ENCODE measurements at regions not wholly inside any gene's neighbourhood (a gene's known extent, or its start where the extent isn't known, plus 50 kb on each side); places are given as distances from the start of the nearest gene placed in this dataset.

DNA sequence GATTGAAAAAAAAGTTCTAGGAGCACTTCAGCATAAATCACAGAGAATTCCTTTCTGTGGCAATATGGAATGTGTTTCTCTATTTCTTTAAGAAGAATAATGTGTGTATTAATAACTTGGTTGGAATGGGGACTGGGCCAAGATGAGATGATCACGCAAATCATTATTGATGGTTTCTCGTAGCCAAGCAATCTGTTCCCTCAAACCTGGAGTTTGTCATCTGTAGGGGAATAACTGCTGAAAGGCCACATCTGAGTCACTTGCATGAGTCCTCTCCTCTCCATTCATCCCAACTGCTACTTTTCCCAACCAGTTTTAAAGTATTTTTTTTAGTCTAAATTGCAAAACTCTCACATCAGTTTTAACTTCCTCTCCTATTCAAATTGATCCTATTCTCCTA lies 480.4 kb downstream of the PLPP3 start:
- Histone ChIP-seq H3K27me3 (ENCODE audit: control insufficient read depth, insufficient read depth, low read length, poor library complexity, severe bottlenecking) (no peaks in the 10 kb centered on the region), H3K9ac (ENCODE audit: extremely low read depth, low read length, poor library complexity, severe bottlenecking) (no peak overlapping the region), H3K27ac (ENCODE audit: low read depth, low read length) (no peak overlapping the region), H3K4me1 (ENCODE audit: control insufficient read depth, insufficient read depth, low read length) (no peaks in the 10 kb centered on the region), H3K9me3 (ENCODE audit: control insufficient read depth, low read length) (peaks cover 13% of the 10 kb centered on the region), H3K36me3 (ENCODE audit: control insufficient read depth, insufficient read depth, low read length) (no peaks in the 10 kb centered on the region), H3K4me3 (ENCODE audit: low read length) (no peak overlapping the region)
- DNase-seq: no peak
- H3K27ac Mint-ChIP-seq: no peak overlapping the region
- H3K36me3 Mint-ChIP-seq (ENCODE audit: low read depth): no peaks in the 10 kb centered on the region
- no peaks in the 10 kb centered on the region for H3K27me3 Mint-ChIP-seq (ENCODE audit: insufficient read depth)
- peaks cover 4% of the 10 kb centered on the region for H3K9me3 Mint-ChIP-seq
- 95 to 100% methylated on average over 2 of the region's 2 CpGs for WGBS, 2 experiments (ENCODE audit: insufficient coverage in 1 of 2, insufficient read length in 1 of 2)
- TF ChIP-seq, protein P1, sequence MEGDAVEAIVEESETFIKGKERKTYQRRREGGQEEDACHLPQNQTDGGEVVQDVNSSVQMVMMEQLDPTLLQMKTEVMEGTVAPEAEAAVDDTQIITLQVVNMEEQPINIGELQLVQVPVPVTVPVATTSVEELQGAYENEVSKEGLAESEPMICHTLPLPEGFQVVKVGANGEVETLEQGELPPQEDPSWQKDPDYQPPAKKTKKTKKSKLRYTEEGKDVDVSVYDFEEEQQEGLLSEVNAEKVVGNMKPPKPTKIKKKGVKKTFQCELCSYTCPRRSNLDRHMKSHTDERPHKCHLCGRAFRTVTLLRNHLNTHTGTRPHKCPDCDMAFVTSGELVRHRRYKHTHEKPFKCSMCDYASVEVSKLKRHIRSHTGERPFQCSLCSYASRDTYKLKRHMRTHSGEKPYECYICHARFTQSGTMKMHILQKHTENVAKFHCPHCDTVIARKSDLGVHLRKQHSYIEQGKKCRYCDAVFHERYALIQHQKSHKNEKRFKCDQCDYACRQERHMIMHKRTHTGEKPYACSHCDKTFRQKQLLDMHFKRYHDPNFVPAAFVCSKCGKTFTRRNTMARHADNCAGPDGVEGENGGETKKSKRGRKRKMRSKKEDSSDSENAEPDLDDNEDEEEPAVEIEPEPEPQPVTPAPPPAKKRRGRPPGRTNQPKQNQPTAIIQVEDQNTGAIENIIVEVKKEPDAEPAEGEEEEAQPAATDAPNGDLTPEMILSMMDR (conservative IDR thresholded peaks at IDR 0.05): no peak
- no peak overlapping the region for H3K4me3 Mint-ChIP-seq
- H3K4me1 Mint-ChIP-seq: no peaks in the 10 kb centered on the region

- H3K9ac ChIP-seq (ENCODE audit: extremely low read depth, low read length, poor library complexity, severe bottlenecking): no peak overlapping the region
- no peaks in the 10 kb centered on the region for H3K27me3 ChIP-seq (ENCODE audit: control insufficient read depth, insufficient read depth, low read length, poor library complexity, severe bottlenecking)
- Mint-ChIP-seq H3K9me3 (no peaks in the 10 kb centered on the region), H3K4me3 (no peak overlapping the region), H3K27ac (no peak overlapping the region), H3K36me3 (ENCODE audit: low read depth) (no peaks in the 10 kb centered on the region), H3K27me3 (ENCODE audit: insufficient read depth) (no peaks in the 10 kb centered on the region), H3K4me1 (no peaks in the 10 kb centered on the region)
- no peak for DNase-seq
- H3K27ac ChIP-seq (ENCODE audit: low read depth, low read length): no peak overlapping the region
- H3K4me1 ChIP-seq (ENCODE audit: control insufficient read depth, insufficient read depth, low read length): no peaks in the 10 kb centered on the region
- H3K4me3 ChIP-seq (ENCODE audit: low read length): no peak overlapping the region
- TF ChIP-seq, protein P1 (conservative IDR thresholded peaks at IDR 0.05): no peak
- peaks cover 1% of the 10 kb centered on the region for H3K9me3 ChIP-seq (ENCODE audit: control insufficient read depth, low read length)
- H3K36me3 ChIP-seq (ENCODE audit: control insufficient read depth, insufficient read depth, low read length): no peaks in the 10 kb centered on the region
- 84% methylated on average over 2 of the region's 2 CpGs; no CpG with 5 or more reads in 1 of the 2 experiments for WGBS, 2 experiments (ENCODE audit: insufficient coverage in 1 of 2, insufficient read length in 1 of 2)
Observed at GRCh38 chr1:56097713-56098112, 481.6 kb downstream of the PLPP3 start.

GRCh38 chr1:56095696-56096665 lies 483.4 kb downstream of the PLPP3 start:
- Histone ChIP-seq H3K27ac (ENCODE audit: low read depth, low read length) (no peak overlapping the region), H3K9me3 (ENCODE audit: control insufficient read depth, low read length) (no peaks in the 10 kb centered on the region), H3K4me3 (ENCODE audit: low read length) (no peak overlapping the region), H3K9ac (ENCODE audit: extremely low read depth, low read length, poor library complexity, severe bottlenecking) (no peak overlapping the region), H3K4me1 (ENCODE audit: control insufficient read depth, insufficient read depth, low read length) (no peaks in the 10 kb centered on the region), H3K36me3 (ENCODE audit: control insufficient read depth, insufficient read depth, low read length) (no peaks in the 10 kb centered on the region), H3K27me3 (ENCODE audit: control insufficient read depth, insufficient read depth, low read length, poor library complexity, severe bottlenecking) (no peaks in the 10 kb centered on the region)
- Mint-ChIP-seq H3K9me3 (peaks cover 4% of the 10 kb centered on the region), H3K4me3 (no peak overlapping the region), H3K36me3 (ENCODE audit: low read depth) (no peaks in the 10 kb centered on the region), H3K4me1 (no peaks in the 10 kb centered on the region), H3K27me3 (ENCODE audit: insufficient read depth) (no peaks in the 10 kb centered on the region), H3K27ac (no peak overlapping the region)
- WGBS, 2 experiments (ENCODE audit: insufficient coverage in 1 of 2, insufficient read length in 1 of 2): 95 to 96% methylated on average over 3 to 5 of the region's 5 CpGs
- TF ChIP-seq, protein P1 (conservative IDR thresholded peaks at IDR 0.05): no peak
- DNase-seq: no peak

All from endodermal cell (in vitro differentiated cells).